Adrenal gland (tissue), 9 donors: ENCODE measurements at regions not wholly inside any gene's neighbourhood (a gene's known extent, or its start where the extent isn't known, plus 50 kb on each side); places are given as distances from the start of the nearest gene placed in this dataset.

Experiments used
- DNase-seq, 7 donors: peaks; one replicate each; pipeline ENCODE4 v3.0.0-alpha.2; 2019 to 2020
- H3K27ac ChIP-seq, 5 donors: fragments of 200-600 bp; sonication (generic) in 4 of 5; 1 replicate in 3 of 5; 2 replicates in 2 of 5; pipeline versions ENCODE4 v1.5.1 to v1.8.0; 2016 to 2020; ENCODE audit warnings: mild to moderate bottlenecking in 1 of 5
- H3K27me3 ChIP-seq: fragments of 200-600 bp; 2 replicates; pipeline ENCODE4 v1.8.0; 2021
- H3K36me3 ChIP-seq, 2 donors: fragments of 200-600 bp; replicated peaks in 1 of 2; 1 replicate in 1 of 2; 2 replicates in 1 of 2; pipeline versions ENCODE4 v1.5.1 to v1.8.0; 2018 to 2022
- H3K4me1 ChIP-seq, 2 donors: fragments of 200-600 bp; replicated peaks in 1 of 2; 1 replicate in 1 of 2; 2 replicates in 1 of 2; pipeline versions ENCODE4 v1.5.1 to v1.8.0; 2018 to 2021
- H3K4me3 ChIP-seq, 4 donors: fragments of 200-600 bp; sonication (generic) in 3 of 4; one replicate each; pipeline ENCODE4 v1.5.1; 2016 to 2018
- H3K9me3 ChIP-seq, 3 donors: fragments of 200-600 bp; sonication (generic) in 1 of 3; replicated peaks in 1 of 3; 1 replicate in 2 of 3; 2 replicates in 1 of 3; pipeline versions ENCODE4 v1.5.1 to v1.8.0; 2016 to 2021
- POLR2A ChIP-seq, 2 donors: fragments of 450-650 bp; IDR thresholded peaks; one replicate each; pipeline ENCODE4 v1.6.1; 2017; ENCODE audit warnings: antibody characterized with exemption in 2 of 2, mild to moderate bottlenecking in 2 of 2, moderate library complexity in 1 of 2
- WGBS, 4 donors: extraction: QIAGEN DNeasy Blood & Tissue Kit in 2 of 4; methylation state at CpG; one replicate each; pipeline versions ENCODE4 v1.1.5 to v1.1.7; 2013 to 2017; 5-methylcytosine and 5-hydroxymethylcytosine counted together
- intact Hi-C, 2 donors: fragments of 100-400 bp; cut with DNase I; formaldehyde crosslinking; loops; one replicate each; pipeline versions ENCODE4 v1.14.1 to v1.15.0; 2022 to 2023
- TF ChIP-seq, protein P1 (sequence below), 6 experiments: fragments of 450-650 bp in 4 of 6; fragments of 200-600 bp in 2 of 6; sonication (generic) in 1 of 6; IDR thresholded peaks; 1 replicate in 5 of 6; 2 replicates in 1 of 6; pipeline versions ENCODE4 v1.5.1 to v1.8.0; 2016 to 2021; ENCODE audit warnings: antibody characterized with exemption in 6 of 6, mild to moderate bottlenecking in 2 of 6, moderate library complexity in 1 of 6
- donor health status: healthy with polysubstance abuse.
- donor health status: Bipolar disorder and iron deficiency.
- donor health status: DM: yes; HTN: yes; CAD: no.
- donor health status: DM: no; HTN: no; CAD: no.
- donor health status: DM: no; HTN: no; CAD: no.

DNA sequence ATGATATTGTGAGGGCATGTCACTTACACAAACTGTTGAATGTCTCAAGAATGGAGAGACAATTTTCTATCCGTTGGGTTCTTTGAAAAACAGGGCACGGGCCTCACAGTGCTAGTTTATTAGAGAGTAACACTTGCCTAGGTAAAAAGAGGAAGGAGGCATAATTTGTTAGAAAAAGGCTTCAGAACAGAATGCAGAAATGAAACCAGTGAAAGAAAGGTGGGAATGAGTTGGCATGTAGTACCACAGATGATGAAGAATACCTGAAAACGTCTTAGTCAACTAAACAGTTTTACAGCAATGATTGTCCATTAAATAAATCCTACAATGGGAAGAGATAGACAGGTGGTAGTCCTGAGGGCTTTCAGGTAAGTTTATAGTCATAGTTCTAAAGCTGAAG lies 1399.7 kb upstream of the CADM2 start:
- 69 to 80% (median 75%) methylated on average over 3 of the region's 3 CpGs for WGBS, 4 donors
- Histone ChIP-seq H3K36me3 (no peaks in the 10 kb centered on the region), H3K27me3 (no peaks in the 10 kb centered on the region), H3K27ac (no peak overlapping the region), H3K9me3 (no peaks in the 10 kb centered on the region), H3K4me3 (no peak overlapping the region), H3K4me1 (no peaks in the 10 kb centered on the region)
- intact Hi-C loops, result no loop called here
- no peak for TF ChIP-seq POLR2A (IDR thresholded peaks at IDR 0.05)
- TF ChIP-seq, protein P1, sequence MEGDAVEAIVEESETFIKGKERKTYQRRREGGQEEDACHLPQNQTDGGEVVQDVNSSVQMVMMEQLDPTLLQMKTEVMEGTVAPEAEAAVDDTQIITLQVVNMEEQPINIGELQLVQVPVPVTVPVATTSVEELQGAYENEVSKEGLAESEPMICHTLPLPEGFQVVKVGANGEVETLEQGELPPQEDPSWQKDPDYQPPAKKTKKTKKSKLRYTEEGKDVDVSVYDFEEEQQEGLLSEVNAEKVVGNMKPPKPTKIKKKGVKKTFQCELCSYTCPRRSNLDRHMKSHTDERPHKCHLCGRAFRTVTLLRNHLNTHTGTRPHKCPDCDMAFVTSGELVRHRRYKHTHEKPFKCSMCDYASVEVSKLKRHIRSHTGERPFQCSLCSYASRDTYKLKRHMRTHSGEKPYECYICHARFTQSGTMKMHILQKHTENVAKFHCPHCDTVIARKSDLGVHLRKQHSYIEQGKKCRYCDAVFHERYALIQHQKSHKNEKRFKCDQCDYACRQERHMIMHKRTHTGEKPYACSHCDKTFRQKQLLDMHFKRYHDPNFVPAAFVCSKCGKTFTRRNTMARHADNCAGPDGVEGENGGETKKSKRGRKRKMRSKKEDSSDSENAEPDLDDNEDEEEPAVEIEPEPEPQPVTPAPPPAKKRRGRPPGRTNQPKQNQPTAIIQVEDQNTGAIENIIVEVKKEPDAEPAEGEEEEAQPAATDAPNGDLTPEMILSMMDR (IDR thresholded peaks at IDR 0.05), result no peak
- DNase-seq, result no peak

DNA sequence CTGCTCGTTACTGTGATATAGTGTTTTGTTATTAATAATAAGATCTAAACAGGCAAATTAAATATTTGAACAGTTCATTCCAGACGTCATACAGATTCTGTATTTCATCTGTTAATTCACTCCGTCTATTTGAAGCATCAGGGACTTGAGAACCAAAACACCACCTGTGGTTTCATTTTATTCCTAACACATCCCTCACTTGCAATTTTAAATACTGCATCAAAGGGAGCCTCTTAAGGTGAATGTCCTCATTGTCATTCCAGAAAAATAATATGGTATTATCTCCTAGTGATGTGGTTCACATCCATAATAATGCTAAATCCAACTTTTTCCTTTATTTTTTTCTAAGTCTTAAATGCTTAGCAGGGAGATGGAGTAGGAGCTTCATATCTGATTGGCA lies 1390.9 kb upstream of the CADM2 start:
- Histone ChIP-seq H3K9me3 (peaks cover 0 to 7% (median 0%) of the 10 kb centered on the region in 3 donors), H3K4me3 (no peak overlapping the region), H3K4me1 (no peaks in the 10 kb centered on the region), H3K27ac (no peak overlapping the region), H3K27me3 (no peaks in the 10 kb centered on the region), H3K36me3 (no peaks in the 10 kb centered on the region)
- intact Hi-C loops, result no loop called here
- TF ChIP-seq POLR2A (IDR thresholded peaks at IDR 0.05), result no peak
- TF ChIP-seq, protein P1 (IDR thresholded peaks at IDR 0.05), result no peak
- WGBS, 4 donors, result 28 to 39% (median 38%) methylated on average over 3 of the region's 3 CpGs
- DNase-seq, result no peak

DNA sequence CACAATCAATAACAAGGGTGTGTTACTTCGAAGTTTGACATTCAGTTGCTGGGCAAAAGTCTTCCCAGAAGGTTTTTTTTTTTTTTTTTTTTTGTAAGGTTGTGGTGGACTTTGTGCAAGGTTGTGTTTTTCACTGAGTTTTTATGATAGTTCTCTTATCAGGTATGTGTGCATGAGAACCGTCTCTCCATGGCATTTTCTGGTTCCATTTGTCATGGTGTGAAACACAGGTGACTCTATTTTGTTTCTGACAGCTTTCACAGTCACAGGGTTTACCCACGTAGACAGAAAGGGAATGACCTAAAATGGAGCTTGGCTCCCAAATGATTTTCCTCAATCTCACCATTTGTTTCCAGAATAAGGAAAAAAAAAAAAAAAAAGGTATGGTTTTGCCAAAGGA lies 1377.2 kb upstream of the CADM2 start:
- H3K9me3 ChIP-seq, result no peaks in the 10 kb centered on the region
- DNase-seq, result no peak
- H3K27me3 ChIP-seq, result no peaks in the 10 kb centered on the region
- no peak overlapping the region for H3K4me3 ChIP-seq
- no peak overlapping the region for H3K27ac ChIP-seq
- WGBS, 4 donors, result 59 to 73% (median 66%) methylated on average over 3 of the region's 3 CpGs
- H3K4me1 ChIP-seq, result no peaks in the 10 kb centered on the region
- intact Hi-C loops, result no loop called here
- no peak for TF ChIP-seq POLR2A (IDR thresholded peaks at IDR 0.05)
- TF ChIP-seq, protein P1 (IDR thresholded peaks at IDR 0.05), result no peak
- no peaks in the 10 kb centered on the region for H3K36me3 ChIP-seq

DNA sequence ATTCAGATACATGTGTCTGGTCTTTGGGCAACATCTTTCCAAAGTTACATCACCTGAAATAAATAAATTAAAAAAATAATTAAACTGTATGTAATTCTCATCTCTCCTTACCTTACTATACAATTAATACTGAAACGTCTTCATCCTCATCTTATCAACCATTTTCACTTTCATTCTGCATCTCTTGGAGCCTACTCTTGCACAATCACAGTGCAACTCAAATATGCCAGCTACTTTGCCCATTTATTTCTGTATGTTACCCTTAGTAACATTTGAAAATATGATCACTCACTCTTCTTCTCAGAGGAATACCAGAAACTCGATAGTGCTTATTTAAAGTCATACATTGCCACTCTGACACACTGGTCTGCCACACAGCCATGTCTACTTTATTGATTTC lies 1357.1 kb upstream of the CADM2 start:
- no peak for TF ChIP-seq POLR2A (IDR thresholded peaks at IDR 0.05)
- TF ChIP-seq, protein P1 (IDR thresholded peaks at IDR 0.05), result no peak
- intact Hi-C loops, result no loop called here
- Histone ChIP-seq H3K27ac (no peak overlapping the region), H3K27me3 (no peaks in the 10 kb centered on the region), H3K4me1 (no peaks in the 10 kb centered on the region), H3K4me3 (no peak overlapping the region), H3K9me3 (no peaks in the 10 kb centered on the region), H3K36me3 (no peaks in the 10 kb centered on the region)
- 44 to 60% (median 54%) methylated on average over 2 of the region's 2 CpGs for WGBS, 4 donors
- no peak for DNase-seq
